ENCODE measurements at regions not wholly inside any gene's neighbourhood (a gene's known extent, or its start where the extent isn't known, plus 50 kb on each side); places are given as distances from the start of the nearest gene placed in this dataset.
"Not testable (repeated sequence)": the region's sequence is repeated elsewhere in the genome, so short reads cannot be mapped to it uniquely, and the experiment has no call there.

DNA sequence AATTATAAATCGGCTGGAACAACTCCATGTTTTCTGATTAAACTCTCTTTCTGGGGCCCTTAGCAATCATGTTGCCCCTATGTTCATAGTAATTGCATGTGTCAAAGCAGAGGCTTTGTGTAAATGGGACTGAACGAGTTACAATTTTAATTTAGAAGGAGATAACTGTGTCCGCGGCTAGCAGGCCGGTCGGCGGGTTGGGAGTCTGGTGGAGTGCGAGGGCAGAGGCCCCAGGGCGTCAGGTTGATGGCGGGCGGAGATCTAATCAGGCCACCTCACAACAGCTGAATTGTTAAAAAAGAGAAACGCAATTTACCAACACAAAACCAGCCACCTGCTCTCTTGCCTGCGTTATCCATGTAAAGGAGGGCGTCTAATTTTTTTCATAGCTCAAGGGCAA lies 134.9 kb upstream of the LPCAT1 start:
- intact Hi-C loops (cut with DNase I): no loop called here
- peak; percentile 59 for DNase-seq (ENCODE audit: low spot score)

DNA sequence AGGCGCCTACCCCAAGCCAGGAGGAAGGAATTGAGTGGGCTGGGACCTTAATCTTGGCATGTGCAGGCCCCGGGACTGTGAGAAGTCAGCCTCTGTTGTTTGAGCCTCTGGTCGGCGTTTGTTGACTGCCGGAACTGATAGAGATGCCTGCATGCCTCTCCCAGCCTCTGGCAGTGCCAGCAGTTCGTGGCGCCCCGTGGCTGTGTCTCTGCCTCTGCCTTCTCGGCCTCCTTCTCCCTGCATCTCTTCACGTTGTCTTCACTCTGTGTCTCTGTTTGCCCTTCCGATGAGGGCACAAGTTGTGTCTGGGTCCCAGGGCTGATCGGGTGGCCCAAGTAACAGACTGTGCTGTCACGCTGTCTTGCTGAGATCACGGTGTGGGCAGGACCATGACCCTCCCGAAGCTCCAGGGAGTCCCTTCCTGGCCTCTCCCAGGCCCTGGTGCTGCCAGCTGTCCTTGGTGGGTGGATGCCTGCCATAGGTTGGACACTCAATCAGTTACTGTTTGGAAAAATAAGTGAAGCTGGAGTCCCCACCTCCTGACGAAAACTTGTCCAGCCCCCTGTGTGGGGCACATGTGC lies 133.5 kb upstream of the LPCAT1 start:
- peak; percentile 51 for DNase-seq (ENCODE audit: low spot score)
- intact Hi-C loops (cut with DNase I): no loop called here

DNA sequence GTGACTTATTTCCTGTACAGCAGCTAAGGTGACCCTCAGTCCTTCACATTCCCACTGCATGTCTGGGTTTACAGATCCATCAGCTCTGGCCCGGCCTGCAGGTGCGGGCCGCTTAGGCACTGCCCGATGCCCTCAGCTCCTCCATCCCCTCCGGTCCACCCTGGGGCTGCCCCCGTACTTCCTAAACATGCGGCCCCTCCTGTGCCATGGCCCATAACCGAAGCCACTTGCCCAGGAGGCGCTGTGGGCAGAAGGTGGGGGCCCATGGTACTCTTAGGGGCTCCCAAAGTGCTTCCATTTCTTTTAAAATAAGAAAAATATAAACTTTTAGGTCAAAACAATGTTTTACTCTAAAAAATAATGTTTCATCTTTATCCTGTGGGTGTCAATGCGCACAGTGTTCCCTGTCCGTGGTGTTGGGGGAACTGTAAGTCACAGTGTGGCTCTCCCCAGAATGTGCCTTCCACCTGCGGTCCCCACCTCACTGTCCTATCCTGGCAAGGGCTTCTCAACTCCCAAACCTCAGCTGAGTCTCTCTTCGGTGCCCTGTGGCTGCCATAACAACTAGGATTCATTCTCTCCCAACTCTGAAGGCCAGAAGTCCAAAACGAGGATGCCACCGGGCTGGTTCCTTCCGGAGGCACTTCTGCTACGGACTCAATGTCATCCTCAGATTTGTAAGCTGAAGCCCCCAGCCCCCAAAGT lies 132.7 kb upstream of the LPCAT1 start:
- intact Hi-C loops (cut with DNase I): no loop called here

DNA sequence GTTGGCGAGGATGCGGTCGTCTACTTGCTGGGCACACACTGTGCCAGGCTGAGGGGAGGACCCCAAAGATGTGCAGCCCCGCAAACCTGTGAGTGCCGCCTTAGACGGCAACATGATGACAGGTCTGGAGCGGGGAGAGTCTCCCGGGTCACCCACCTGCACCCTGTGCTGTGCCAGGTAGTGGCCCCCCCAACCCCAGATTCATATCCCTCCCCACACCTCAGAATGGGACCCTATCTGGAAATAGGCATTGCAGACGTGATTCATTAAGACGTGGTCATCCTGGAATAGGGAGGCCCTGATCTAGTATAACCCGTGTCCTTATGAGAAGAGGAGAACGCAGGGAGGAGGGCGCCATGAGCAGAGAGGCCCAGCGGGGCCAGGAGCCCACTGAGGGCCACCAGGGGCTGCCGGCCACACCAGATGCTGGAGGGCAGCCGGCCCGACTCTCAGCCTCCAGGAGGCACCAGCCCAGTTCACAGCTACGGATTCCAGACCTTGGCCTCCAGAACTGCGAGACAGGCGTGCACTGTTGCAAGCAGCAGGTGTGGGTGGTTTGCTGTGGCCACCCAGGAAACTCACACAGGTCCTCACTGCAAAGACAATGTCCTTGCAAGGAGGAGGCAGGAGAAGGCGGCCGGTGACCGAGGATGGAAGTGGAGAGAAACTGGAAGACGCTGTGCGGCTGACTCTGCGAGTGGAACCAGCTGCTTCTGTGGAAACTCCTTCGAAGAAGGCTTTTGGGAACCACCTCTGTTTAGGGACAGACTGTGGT lies 131.9 kb upstream of the LPCAT1 start:
- intact Hi-C loops (cut with DNase I): no loop called here
- no peak for DNase-seq (ENCODE audit: low spot score)

More for the DNA sequence above, 132.7 kb upstream of the LPCAT1 start:
- no peak for DNase-seq (ENCODE audit: low spot score)

DNA sequence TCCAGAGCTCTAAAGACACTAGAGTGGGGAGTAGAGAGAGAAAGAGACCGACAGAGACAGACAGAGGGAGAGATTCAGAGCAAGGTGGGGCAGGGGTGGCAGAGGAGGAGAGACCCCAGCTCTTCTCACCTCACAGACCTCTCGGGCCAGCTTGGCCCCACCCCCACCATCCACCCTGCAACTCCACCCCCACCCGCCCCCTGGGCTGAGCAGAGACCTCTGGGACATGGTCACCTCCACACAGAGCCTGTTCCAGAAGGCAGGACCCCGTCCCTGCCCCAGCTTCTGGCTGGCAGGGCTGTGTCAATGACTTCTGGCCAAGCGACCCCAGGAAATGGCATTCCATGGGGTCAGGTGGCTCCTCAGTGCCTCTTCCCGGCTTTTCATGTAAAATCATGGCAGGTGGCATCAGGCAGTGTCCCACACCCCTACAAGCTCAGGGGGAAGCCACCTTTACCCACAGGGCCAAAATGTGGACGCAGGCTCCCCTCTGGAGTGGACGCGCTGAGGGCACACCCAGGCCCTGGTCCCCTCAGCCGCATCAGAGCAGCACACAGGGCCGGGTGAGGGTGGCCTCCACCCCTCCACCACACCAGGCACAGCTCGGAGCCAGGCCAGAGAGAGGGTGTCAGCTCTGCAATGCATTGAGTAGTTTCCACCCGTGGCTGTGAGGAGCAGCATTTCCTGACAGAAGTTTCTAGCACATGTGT lies 131.2 kb upstream of the LPCAT1 start:
- intact Hi-C loops (cut with DNase I): no loop called here
- DNase-seq (ENCODE audit: low spot score): no peak

DNA sequence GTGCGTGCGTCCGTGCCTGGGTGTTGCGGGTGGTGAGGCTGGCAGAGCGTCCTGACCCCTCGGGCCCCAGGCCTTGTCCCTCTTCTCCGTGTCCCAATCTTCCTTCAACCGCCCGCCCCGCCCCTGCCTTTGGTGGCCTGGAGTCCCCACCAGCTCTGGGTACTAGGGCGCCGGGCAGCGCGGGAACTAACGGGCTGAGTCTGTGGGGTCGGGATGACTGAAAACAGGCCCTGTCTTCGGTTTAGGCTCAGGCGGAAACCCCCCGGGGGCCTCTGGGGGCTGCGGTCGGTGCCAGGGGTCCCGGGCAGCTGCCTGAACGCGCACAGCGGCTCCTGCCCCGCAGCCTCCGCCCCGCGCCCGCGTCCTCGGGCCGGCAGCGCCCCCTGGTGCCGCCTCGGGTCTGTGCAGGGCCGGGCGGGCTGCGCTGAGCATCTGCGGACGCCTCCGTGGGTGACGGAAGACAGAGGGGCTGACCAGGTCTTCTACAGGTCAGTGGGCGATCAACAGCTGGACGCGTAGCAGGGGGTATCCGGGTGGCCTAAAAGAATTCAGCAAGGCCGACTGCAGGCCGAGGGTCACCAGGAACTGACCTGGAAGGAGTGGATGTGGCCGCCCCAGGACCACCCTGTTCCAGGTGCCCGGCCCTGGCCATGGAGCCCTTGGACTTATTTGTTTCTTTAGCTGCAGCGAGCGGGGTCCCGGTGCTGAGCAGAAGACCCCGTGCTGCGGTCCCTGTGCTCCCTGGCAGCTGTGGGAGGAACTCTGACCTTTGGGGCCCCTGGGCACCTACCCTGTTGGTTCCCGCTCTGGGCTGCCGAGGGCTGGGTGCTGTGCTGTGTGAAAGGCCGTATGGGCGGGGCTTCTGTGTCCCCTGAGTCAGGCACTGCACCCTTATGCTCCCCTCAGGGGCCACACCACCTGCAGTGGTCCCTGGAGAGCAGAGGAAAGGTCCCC lies 130.2 kb upstream of the LPCAT1 start:
- intact Hi-C loops (cut with DNase I): not testable (repeated sequence)
- peak; percentile 73 for DNase-seq (ENCODE audit: low spot score)

DNA sequence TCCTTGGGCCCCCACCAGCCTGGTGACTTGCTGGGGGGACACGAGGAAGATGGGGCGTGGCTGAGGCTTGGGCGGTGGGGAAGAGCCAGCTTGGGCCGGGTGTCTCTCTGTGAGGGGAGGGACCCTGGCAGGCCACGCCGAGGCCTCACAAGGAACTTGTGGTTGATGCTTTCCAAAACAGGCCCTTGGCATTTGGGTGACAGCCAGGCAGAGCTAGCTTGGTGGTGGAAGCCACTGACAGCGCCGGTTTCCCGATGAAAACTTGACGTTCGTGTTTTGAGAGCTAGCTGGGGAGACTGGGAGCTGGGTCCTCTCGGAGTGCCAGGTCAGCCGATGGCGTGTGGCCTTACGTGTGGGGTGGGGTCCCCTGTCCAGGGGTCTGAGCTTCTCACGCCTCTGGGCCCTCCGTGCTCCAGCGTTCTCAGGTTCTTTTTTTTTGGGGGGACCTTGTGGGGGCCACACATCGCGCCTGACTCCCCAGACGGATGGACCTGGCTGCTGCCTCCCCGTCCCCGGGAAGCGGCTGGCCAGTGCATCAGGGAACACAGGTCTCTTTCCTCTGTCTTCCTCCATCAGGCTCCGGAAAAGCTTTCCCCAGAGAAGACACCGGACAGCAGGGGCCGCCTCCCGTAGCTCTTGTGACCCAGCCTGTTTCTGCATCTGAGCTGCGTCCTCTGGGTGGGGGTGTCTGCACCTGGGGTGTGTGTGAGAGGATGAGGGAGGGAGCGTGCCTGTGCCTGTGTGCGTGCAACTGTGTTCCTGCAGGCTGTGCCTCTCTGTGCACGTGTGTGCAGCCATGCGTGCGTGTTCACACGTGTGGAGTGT lies 129.3 kb upstream of the LPCAT1 start:
- intact Hi-C loops (cut with DNase I): no loop called here

DNA sequence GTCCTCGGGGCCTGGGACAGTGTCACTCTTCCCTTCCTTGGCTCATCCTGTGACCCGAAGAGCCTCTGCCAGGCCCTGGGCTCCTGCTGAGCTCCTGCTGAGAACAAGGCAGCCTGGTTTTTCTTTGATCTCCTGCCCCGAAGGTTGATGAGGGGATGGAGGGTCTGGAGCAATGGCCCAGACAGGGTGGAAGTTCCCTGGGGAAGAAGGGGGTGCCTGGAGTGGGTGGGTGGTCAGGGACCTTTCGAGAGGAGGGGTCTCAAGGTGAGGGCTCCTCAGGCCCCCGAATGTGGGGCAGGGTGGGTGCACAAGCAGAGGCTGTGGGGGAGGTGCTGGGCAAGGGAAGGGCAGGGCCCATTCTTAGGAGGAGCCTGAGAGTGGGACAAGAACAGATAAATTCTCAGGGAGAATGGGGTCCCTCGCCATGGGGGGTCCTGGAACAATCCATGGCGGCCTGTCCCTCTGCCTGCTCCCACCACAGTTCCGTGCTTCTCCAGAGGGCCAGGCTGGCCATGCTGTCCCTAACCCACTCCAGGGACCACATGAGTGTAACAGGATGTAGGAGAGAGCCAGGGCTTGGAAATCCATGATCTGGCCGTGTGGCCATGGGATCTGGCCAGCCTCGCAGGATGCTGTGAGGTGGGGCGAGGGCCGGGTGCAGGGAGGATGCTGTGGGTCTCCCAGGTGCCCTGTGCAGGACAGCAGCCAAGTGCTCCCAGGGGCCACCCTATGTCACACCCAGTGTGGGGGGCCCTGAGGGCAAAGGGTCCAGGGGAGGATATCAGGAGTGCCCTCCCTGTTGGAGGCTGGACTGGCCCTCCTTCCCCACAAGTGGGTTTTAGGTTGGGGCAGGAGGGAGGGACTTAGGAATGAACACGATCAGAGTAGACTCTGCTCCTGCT lies 128.5 kb upstream of the LPCAT1 start:
- intact Hi-C loops (cut with DNase I): no loop called here
- no peak for DNase-seq (ENCODE audit: low spot score)

More for the DNA sequence above, 129.3 kb upstream of the LPCAT1 start:
- DNase-seq (ENCODE audit: low spot score): no peak

DNA sequence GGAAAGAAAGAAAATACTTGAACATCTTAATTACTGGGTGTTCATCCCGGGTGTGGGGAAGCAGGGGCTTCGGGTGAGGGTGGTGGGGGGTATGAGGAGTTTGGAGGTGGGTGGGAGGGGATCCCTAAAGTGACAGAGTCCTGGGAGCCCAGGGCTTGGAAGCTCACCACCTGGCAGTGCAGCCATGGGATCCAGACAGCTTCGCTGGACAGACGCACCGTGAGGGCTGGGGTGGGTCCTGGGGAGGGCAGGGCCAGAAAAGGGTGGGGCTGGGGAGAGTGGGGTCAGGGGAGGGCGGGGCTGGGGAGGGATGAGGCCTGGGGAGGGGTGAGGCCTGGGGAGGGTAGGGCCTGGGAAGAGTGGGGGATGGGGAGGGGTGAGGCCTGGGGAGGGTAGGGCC lies 127.5 kb upstream of the LPCAT1 start:
- no peak for DNase-seq (ENCODE audit: low spot score)
- intact Hi-C loops (cut with DNase I): no loop called here

DNA sequence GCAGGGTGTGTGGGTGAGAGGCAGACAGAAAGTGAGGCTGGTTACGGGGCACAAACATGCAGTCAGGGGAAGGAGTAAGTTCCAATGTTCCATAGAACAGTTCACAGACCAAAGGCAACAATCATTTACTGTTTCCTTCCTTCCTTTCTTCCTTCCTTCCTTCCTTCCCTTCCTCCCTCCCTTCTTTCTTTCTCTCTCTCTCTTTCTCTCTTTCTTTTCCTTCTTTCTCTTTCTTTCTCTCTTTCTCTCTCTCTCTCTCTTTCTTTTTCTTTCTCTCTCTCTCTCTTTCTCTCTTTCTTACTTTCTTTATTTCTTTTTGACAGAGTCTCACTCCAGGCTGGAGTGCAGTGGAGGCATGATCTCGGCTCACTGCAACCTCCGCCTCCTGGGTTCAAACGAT lies 125.8 kb upstream of the LPCAT1 start:
- no peak for DNase-seq (ENCODE audit: low spot score)
- intact Hi-C loops (cut with DNase I): loop anchor here in 1 of 2 donors (10.0 kb wide), 1 partner anchor 165 kb away; no protein-coding TSS in a partner anchor

DNA sequence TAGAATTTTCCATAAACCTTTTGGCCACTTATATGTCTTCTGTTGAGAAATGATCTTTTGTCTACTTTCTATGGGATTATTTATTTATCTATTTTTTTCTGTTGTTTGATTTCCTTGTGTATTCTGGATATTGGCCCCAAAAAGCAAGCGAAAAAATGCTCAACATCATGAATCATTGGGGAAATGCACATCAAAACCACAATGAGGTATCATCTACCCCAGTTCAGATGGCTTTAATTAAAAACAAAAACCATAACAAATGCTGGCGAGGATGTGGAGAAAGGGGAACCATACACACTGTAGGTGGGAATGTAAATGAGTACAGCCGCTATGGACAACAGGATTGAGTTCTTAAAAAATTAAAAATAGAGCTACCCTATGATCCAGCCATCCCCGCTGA lies 125.0 kb upstream of the LPCAT1 start:
- no peak for DNase-seq (ENCODE audit: low spot score)
- intact Hi-C loops (cut with DNase I): loop anchor here in 1 of 2 donors (10.0 kb wide), 1 partner anchor 164 kb away; no protein-coding TSS in a partner anchor

DNA sequence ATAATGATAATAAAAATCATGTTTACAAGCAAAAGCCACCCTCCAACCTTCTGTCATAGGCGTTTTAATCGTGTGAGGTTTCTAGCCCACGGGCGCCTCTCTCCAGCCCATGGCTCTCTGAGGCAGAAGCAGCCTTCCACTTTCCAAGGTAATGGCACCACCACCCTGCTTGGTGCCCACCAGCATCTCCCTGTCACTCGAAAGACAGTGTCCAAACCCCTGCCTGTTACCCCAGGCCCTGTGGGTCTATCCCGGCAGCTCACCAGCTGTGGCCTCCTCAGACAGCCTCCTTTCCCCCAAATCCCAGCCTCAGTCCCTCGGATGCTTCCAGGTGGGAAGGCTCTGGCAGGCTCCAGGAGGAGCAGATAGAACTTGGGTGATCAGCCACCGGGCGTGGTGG lies 123.8 kb upstream of the LPCAT1 start:
- intact Hi-C loops (cut with DNase I): loop anchor here in 1 of 2 donors (10.0 kb wide), 1 partner anchor 163 kb away; no protein-coding TSS in a partner anchor
- DNase-seq (ENCODE audit: low spot score): no peak

DNA sequence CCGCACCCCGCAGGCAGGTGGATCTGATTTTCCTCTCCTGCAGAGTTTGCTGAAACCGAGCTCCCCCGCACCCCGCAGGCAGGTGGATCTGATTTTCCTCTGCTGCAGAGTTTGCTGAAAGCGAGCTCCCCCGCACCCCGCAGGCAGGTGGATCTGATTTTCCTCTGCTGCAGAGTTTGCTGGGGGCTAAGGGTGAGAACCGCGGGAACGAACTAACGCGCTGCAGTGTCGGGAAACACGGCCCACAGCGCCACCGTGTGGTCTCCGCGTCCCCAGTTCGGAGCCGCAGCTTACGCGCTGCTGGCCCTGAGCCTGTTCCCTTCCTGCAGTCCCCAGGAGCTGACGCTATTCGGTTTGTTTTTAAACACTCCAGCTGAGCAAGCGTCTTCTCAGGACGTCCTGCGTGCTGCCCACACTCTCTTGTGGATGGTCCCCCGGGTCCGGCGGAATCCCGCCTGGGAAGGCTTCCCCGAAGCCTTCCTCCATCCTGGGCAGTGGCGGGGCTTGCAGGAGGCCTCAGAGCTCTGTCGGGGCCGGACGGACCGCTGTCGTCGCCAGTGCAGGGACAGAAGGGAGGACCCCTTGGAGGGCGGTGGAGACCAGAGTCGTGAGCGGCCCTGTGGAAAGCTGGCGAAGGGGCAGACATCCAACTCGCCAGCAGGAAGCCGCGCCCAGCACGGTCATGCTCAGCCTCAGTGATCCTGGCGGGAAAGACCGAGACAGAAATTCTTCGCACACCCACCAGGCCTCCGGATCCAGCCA lies 121.2 kb upstream of the LPCAT1 start:
- intact Hi-C loops (cut with DNase I): loop anchor here (5.0 to 10.0 kb wide), 3 partner anchors 160 to 478 kb away; no protein-coding TSS in a partner anchor
- DNase-seq (ENCODE audit: low spot score): peak; percentile 95

DNA sequence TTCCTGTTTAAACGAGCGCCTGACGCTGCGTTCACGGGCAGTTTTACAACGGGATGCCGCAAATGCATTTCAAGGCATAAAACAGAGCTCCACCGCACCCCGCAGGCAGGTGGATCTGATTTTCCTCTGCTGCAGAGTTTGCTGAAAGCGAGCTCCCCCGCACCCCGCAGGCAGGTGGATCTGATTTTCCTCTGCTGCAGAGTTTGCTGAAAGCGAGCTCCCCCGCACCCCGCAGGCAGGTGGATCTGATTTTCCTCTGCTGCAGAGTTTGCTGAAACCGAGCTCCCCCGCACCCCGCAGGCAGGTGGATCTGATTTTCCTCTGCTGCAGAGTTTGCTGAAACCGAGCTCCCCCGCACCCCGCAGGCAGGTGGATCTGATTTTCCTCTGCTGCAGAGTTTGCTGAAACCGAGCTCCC lies 120.6 kb upstream of the LPCAT1 start:
- not testable (repeated sequence) for DNase-seq (ENCODE audit: low spot score)
- intact Hi-C loops (cut with DNase I): loop anchor here (5.0 to 10.0 kb wide), 3 partner anchors 160 to 477 kb away; no protein-coding TSS in a partner anchor

DNA sequence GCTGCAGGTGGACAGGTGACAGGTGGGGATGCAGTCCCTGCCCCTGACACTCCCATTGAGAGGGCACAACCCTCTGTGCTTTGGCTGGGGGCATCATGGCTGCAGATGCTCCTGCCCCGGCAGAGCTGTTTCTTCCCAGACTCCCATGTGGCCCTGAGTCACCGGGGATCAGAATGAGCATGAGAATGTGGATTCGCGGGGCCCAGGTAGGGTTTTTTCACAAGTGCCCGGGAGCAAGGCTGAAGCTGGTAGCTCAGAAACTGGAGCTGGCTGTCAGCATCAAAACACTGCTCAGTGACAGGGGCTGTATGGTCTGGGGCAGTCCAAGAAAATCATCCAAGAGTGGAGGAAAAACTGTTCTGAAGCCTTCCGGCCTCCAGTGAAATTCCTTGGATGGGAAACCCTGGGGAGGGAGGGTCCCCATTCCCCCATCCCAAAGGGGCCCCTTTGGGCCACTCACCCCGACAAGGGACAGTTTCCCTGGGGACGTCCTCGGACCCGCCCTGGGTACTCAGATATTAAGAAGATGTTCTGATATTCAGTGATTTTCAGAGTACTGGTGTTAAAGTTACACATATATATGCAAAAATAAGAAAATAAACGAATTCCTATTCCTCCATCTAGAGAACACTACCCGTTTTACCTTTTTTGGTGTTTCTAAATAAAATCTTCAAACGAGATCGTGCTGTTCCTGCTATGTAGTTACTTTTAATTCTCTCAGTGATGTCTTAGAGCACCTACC lies 120.1 kb upstream of the LPCAT1 start:
- peak; percentile 68 for DNase-seq (ENCODE audit: low spot score)
- intact Hi-C loops (cut with DNase I): loop anchor here (5.0 to 10.0 kb wide), 3 partner anchors 159 to 477 kb away; no protein-coding TSS in a partner anchor
